ENCODE measurements at regions not wholly inside any gene's neighbourhood (a gene's known extent, or its start where the extent isn't known, plus 50 kb on each side); places are given as distances from the start of the nearest gene placed in this dataset.

GRCh38 chr6:165936660-165937059 lies 231.0 kb downstream of the TBXT start:
- TF ChIP-seq CTCF (IDR thresholded peaks at IDR 0.05) (no peak), POLR2A (IDR thresholded peaks at IDR 0.05) (no peak)

Data from prostate gland (tissue), 2 donors.